ENCODE measurements at regions not wholly inside any gene's neighbourhood (a gene's known extent, or its start where the extent isn't known, plus 50 kb on each side); places are given as distances from the start of the nearest gene placed in this dataset.

DNA sequence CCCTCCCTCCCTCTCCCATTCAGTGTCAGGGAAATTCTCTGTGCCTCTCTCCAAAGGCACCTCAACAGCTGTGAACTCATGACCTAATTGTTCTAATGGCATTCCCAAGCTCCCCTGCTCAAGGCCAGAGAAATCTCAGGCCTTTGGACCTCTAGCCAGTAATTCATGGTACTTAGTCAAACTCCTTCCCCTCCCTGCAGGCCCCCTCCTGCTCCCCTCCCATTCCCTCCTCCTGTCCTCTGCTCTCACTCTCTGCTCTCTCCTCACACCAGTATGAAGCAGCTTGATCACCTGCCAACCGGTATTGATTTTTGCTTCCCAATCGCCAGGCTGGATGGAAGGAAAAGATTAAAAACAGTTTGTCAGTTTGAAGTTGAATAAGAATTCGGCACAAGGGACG, 370.5 kb upstream of the PBX1 start:
- H3K4me2 ChIP-seq (ENCODE audit: insufficient read depth, low read length), result no peak overlapping the region
- no peaks in the 10 kb centered on the region for H3K27me3 ChIP-seq (ENCODE audit: insufficient read depth, low read length)
- TF ChIP-seq, protein P1, sequence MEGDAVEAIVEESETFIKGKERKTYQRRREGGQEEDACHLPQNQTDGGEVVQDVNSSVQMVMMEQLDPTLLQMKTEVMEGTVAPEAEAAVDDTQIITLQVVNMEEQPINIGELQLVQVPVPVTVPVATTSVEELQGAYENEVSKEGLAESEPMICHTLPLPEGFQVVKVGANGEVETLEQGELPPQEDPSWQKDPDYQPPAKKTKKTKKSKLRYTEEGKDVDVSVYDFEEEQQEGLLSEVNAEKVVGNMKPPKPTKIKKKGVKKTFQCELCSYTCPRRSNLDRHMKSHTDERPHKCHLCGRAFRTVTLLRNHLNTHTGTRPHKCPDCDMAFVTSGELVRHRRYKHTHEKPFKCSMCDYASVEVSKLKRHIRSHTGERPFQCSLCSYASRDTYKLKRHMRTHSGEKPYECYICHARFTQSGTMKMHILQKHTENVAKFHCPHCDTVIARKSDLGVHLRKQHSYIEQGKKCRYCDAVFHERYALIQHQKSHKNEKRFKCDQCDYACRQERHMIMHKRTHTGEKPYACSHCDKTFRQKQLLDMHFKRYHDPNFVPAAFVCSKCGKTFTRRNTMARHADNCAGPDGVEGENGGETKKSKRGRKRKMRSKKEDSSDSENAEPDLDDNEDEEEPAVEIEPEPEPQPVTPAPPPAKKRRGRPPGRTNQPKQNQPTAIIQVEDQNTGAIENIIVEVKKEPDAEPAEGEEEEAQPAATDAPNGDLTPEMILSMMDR (IDR thresholded peaks at IDR 0.05; ENCODE audit: extremely low read depth, low read depth, low read length), result no peak
- no peak overlapping the region for H3K4me3 ChIP-seq (ENCODE audit: insufficient read depth, low read length)
- peaks cover 3% of the 10 kb centered on the region for H3K9me3 ChIP-seq (ENCODE audit: low read depth, low read length)
- no peak for DNase-seq (ENCODE audit: insufficient read length, low spot score, missing footprints)
- H3K27ac ChIP-seq (ENCODE audit: low read depth, low read length), result no peak overlapping the region
- H3K4me1 ChIP-seq (ENCODE audit: insufficient read depth, low read length), result no peaks in the 10 kb centered on the region
- no peaks in the 10 kb centered on the region for H4K20me1 ChIP-seq (ENCODE audit: insufficient read depth, low read length)
- H3K36me3 ChIP-seq (ENCODE audit: insufficient read depth, low read length), result no peaks in the 10 kb centered on the region
- no peaks in the 10 kb centered on the region for H3K79me2 ChIP-seq (ENCODE audit: insufficient read depth, low read length)
- no peak overlapping the region for H2AFZ ChIP-seq (ENCODE audit: low read length)

DNA sequence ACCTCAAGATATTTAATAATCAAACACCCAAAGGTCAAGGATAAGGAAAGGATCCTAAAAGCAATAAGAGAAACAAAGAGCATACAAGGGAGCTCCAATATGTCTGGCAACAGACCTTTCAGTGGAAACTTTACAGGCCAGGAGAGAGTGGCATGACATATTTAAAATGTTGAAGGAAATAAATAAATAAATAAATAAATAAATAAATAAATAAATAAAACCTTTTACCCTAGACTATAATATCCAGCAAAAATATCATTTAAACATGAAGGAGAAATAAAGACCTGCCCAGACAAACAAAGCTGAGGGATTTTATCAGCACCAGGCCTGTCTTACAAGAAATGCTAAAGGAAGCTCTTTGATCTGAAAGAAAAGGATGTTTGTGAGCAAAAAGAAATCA, 367.8 kb upstream of the PBX1 start:
- Histone ChIP-seq H3K4me1 (ENCODE audit: insufficient read depth, low read length) (no peaks in the 10 kb centered on the region), H3K9me3 (ENCODE audit: low read depth, low read length) (no peaks in the 10 kb centered on the region), H3K27me3 (ENCODE audit: insufficient read depth, low read length) (no peaks in the 10 kb centered on the region), H4K20me1 (ENCODE audit: insufficient read depth, low read length) (no peaks in the 10 kb centered on the region), H3K4me2 (ENCODE audit: insufficient read depth, low read length) (no peak overlapping the region), H2AFZ (ENCODE audit: low read length) (no peak overlapping the region), H3K27ac (ENCODE audit: low read depth, low read length) (no peak overlapping the region), H3K4me3 (ENCODE audit: insufficient read depth, low read length) (no peak overlapping the region), H3K36me3 (ENCODE audit: insufficient read depth, low read length) (no peaks in the 10 kb centered on the region), H3K79me2 (ENCODE audit: insufficient read depth, low read length) (no peaks in the 10 kb centered on the region)
- TF ChIP-seq, protein P1 (IDR thresholded peaks at IDR 0.05; ENCODE audit: extremely low read depth, low read depth, low read length), result no peak
- no peak for DNase-seq (ENCODE audit: insufficient read length, low spot score, missing footprints)

DNA sequence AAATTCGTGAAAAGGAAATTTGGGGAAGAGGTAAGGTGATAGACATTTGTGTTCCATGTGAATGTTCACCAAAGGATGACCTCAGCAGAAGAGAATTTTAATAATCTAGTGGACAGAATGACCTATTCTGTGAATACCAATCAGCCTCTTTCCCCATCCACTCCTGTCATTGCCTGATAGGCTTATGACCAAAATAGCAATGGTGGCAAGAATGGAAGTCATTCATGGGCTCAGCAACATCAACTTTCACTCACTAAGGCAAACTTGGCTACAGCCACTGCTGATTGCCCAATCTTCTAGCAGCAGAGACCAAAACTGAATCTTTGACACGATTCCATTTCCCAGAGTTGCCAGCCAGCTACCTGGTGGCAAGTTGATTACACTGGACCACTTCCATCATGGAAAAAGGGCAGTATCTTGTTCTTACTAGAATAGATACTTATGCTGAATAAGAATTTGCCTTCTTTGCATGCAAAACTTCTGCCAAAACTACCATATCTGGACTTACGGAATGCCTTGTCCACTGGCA, 348.7 kb upstream of the PBX1 start:
- Histone ChIP-seq H3K79me2 (ENCODE audit: insufficient read depth, low read length) (no peaks in the 10 kb centered on the region), H3K4me2 (ENCODE audit: insufficient read depth, low read length) (no peak overlapping the region)
- no peak for DNase-seq (ENCODE audit: insufficient read length, low spot score, missing footprints)

DNA sequence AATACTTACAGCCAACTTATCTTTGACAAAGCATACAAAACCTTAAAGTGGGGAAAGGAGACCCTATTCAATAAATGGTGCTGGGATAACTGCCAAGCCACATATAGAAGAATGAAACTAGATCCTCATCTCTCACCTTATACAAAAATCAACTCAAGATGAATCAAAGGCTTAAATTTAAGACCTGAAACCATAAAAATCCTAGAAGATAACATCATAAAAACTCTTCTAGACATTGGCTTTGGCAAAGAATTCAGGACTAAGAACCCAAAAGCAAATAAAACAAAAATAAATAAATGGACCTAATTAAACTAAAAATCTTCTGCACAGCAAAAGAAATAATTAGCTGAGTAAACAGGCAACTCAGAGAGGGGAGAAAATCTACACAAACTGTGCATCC, 335.6 kb upstream of the PBX1 start:
- DNase-seq (ENCODE audit: insufficient read length, low spot score, missing footprints), result no peak
- no peaks in the 10 kb centered on the region for H3K27me3 ChIP-seq (ENCODE audit: insufficient read depth, low read length)
- H3K9me3 ChIP-seq (ENCODE audit: low read depth, low read length), result no peaks in the 10 kb centered on the region
- TF ChIP-seq, protein P1 (IDR thresholded peaks at IDR 0.05; ENCODE audit: extremely low read depth, low read depth, low read length), result no peak
- H3K36me3 ChIP-seq (ENCODE audit: insufficient read depth, low read length), result no peaks in the 10 kb centered on the region
- no peak overlapping the region for H3K27ac ChIP-seq (ENCODE audit: low read depth, low read length)
- H3K4me3 ChIP-seq (ENCODE audit: insufficient read depth, low read length), result no peak overlapping the region
- H3K79me2 ChIP-seq (ENCODE audit: insufficient read depth, low read length), result no peaks in the 10 kb centered on the region
- H4K20me1 ChIP-seq (ENCODE audit: insufficient read depth, low read length), result no peaks in the 10 kb centered on the region
- no peak overlapping the region for H2AFZ ChIP-seq (ENCODE audit: low read length)
- H3K4me1 ChIP-seq (ENCODE audit: insufficient read depth, low read length), result no peaks in the 10 kb centered on the region
- no peak overlapping the region for H3K4me2 ChIP-seq (ENCODE audit: insufficient read depth, low read length)

More for the DNA sequence above, 348.7 kb upstream of the PBX1 start:
- Histone ChIP-seq H3K27ac (ENCODE audit: low read depth, low read length) (no peak overlapping the region), H3K4me1 (ENCODE audit: insufficient read depth, low read length) (no peaks in the 10 kb centered on the region), H3K27me3 (ENCODE audit: insufficient read depth, low read length) (no peaks in the 10 kb centered on the region), H3K36me3 (ENCODE audit: insufficient read depth, low read length) (no peaks in the 10 kb centered on the region), H3K4me3 (ENCODE audit: insufficient read depth, low read length) (no peak overlapping the region), H3K9me3 (ENCODE audit: low read depth, low read length) (no peaks in the 10 kb centered on the region), H4K20me1 (ENCODE audit: insufficient read depth, low read length) (no peaks in the 10 kb centered on the region), H2AFZ (ENCODE audit: low read length) (no peak overlapping the region)
- TF ChIP-seq, protein P1 (IDR thresholded peaks at IDR 0.05; ENCODE audit: extremely low read depth, low read depth, low read length), result no peak
